GM12875 (cell line): ENCODE measurements at regions not wholly inside any gene's neighbourhood (a gene's known extent, or its start where the extent isn't known, plus 50 kb on each side); places are given as distances from the start of the nearest gene placed in this dataset.

Source experiments
- H3K4me3 ChIP-seq: one replicate; pipeline ENCODE4 v1.5.1; 2011; ENCODE audit warnings: low read depth, low read length, control low read depth
- TF ChIP-seq, protein P1 (sequence below): IDR thresholded peaks from 2 replicates; pipeline ENCODE4 v1.5.1; 2011; ENCODE audit warnings: low read depth, mild to moderate bottlenecking, control low read depth, inconsistent platforms, low read length, moderate library complexity, borderline replicate concordance; ENCODE audit not compliant: insufficient read depth

DNA sequence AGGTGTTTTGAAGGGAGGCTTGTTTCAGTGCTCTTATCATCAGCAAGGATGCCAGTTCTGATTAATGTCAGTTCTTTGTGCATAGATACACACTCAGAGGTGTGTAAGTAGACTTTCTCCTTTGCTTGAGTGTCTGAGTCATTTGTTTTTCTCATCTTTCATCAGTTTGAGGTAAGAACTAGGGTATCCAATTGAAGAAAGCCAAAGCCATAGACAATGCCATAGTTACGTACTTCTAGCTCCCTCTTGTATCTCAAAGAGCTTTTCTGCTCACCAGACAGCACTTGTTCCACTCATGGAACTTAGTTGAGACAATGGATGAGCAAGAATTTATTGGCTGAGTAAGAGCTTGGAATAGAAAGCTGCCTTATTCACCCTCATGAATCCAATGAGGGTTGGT is 520.1 kb downstream of the PIK3C3 start:
- TF ChIP-seq, protein P1, sequence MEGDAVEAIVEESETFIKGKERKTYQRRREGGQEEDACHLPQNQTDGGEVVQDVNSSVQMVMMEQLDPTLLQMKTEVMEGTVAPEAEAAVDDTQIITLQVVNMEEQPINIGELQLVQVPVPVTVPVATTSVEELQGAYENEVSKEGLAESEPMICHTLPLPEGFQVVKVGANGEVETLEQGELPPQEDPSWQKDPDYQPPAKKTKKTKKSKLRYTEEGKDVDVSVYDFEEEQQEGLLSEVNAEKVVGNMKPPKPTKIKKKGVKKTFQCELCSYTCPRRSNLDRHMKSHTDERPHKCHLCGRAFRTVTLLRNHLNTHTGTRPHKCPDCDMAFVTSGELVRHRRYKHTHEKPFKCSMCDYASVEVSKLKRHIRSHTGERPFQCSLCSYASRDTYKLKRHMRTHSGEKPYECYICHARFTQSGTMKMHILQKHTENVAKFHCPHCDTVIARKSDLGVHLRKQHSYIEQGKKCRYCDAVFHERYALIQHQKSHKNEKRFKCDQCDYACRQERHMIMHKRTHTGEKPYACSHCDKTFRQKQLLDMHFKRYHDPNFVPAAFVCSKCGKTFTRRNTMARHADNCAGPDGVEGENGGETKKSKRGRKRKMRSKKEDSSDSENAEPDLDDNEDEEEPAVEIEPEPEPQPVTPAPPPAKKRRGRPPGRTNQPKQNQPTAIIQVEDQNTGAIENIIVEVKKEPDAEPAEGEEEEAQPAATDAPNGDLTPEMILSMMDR: no peak
- H3K4me3 ChIP-seq: no peak overlapping the region

DNA sequence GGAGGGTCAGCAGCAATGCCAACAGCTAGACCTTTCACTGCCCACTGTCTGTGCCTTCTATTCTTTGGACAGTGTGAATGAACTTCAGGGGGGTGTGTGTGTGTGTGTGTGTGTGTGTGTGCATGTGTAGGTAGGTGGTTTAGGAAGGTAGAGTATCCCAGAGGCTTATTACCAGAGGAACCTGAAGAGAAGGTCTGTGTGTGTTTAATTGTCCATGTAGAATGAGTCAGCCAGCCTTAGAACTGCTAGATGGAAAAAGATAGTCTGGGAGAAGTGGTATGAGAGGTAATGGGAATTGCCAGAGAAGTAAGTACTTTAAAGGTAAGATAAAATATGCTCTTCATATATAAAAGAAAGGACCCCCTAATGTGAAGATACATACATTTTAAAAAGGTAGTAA is 522.2 kb downstream of the PIK3C3 start:
- TF ChIP-seq, protein P1: no peak
- no peak overlapping the region for H3K4me3 ChIP-seq

DNA sequence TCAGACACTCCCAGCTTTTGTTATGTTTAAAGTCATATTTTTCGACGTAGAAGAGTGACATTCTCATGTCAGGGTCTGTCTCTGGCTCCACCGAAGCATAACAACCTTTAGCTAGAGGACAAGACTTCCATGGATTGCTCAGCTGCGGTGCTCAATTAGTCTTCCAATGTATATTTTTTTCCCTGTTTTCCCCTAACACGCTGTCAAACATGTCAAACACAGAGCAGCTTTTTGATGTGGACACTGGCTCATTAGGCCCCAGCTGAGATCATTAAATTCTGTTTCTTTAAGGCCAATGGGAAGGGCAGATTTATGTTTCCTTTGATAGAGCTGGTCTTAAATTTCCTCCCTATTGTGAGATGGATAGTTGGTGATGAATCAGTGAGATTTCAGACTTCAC is 525.4 kb downstream of the PIK3C3 start:
- H3K4me3 ChIP-seq: no peak overlapping the region
- TF ChIP-seq, protein P1: no peak

DNA sequence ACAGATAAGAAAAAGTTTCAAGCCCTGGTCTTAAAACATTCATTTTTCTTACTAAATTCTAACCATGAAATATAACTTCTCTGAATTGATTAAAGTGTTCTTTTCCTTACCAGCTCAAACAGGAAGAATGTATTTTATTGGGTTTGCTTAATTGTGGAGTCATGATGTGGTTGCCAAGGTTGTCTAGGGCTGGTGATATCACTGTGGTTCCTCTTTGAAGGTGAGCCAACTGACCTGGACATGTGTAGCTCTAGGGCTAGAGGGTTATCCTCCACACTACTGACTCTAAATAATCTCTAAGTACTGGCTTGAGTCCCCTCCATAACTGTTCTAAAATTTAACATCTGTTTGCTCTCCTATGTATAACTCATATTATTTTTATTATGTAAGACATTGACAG is 529.6 kb downstream of the PIK3C3 start:
- no peak overlapping the region for H3K4me3 ChIP-seq

DNA sequence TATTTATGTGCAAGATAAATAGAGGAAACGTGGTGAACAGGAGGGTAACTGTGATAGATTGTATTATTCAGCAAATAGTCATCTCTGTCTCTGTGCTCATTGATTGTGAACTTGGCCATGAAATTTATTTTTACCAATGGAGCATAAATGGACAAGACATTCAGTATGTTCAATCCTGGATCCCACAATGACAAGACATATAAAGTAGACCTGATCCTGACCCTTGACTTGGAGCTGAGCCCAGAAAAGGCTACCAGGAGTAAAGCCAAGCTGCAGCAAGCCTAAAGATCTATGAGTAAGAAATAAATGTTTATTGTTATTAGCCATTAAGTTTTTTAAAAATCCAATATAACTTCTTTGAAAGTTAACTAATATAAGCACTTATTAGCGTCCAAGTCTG is 531.2 kb downstream of the PIK3C3 start:
- TF ChIP-seq, protein P1: no peak
- no peak overlapping the region for H3K4me3 ChIP-seq

More for the DNA sequence above, 529.6 kb downstream of the PIK3C3 start:
- TF ChIP-seq, protein P1: no peak

DNA sequence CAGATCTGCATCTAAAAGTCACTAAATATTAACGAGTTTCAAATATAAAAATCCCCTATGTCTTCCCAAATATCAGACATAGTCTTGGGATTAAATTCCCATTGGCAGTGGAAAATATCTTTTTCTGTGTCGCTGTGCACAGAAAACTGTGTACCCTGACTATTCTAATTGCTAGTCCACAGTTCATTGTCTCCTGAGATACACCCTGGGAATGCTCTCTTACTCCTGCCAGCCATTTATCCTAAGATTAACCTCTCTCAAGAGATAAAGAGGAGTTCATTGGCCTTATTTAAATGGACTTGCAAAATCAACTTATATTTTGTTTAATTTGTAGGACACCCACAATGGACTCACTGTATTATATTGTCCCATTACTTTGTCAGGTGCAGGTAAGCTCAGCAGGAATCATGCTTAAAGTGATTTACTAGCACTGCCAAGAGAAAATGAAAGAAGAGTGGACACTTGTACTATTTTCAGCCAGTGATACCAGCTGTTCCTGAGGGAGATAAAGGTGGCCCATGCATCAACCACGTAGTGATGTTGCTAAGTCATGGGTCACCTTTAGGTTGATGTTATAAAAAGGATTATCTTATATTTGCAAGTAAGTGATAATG is 553.8 kb downstream of the PIK3C3 start:
- H3K4me3 ChIP-seq: no peak overlapping the region
- TF ChIP-seq, protein P1: no peak

DNA sequence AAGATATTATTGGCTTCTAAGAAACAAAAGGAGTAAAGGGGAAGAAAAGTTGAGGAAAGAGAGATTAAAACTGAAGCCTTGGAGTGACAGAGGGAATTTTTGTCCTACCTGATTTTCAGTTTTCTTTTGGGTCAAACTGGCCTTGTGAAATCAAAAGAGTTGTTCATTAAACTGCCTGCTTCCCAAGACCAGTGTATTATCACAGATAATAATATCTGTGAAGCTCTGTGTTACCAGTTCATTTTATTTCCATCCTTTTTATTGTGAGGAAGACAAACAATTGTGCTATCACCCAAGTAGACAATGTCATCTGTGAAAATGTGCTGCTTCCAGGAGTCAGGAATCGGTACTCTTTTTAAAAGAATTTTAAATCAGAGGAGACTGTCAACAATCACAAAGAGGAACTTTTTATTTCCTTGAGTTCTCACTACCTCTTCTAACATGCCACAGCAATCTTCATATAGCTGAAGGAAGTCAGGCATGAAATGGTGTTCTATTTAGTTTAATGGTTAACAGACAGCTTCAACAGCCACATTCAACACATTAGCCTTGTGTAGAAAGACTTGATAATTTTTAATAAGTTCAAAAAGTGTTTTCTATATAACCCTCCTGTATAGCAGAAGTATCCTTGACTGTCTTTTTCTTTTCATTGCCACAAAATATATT is 554.8 kb downstream of the PIK3C3 start:
- TF ChIP-seq, protein P1: no peak

More for the DNA sequence above, 554.8 kb downstream of the PIK3C3 start:
- no peak overlapping the region for H3K4me3 ChIP-seq
